ENCODE measurements at regions not wholly inside any gene's neighbourhood (a gene's known extent, or its start where the extent isn't known, plus 50 kb on each side); places are given as distances from the start of the nearest gene placed in this dataset.
"Not testable (repeated sequence)": the region's sequence is repeated elsewhere in the genome, so short reads cannot be mapped to it uniquely, and the experiment has no call there.

DNA sequence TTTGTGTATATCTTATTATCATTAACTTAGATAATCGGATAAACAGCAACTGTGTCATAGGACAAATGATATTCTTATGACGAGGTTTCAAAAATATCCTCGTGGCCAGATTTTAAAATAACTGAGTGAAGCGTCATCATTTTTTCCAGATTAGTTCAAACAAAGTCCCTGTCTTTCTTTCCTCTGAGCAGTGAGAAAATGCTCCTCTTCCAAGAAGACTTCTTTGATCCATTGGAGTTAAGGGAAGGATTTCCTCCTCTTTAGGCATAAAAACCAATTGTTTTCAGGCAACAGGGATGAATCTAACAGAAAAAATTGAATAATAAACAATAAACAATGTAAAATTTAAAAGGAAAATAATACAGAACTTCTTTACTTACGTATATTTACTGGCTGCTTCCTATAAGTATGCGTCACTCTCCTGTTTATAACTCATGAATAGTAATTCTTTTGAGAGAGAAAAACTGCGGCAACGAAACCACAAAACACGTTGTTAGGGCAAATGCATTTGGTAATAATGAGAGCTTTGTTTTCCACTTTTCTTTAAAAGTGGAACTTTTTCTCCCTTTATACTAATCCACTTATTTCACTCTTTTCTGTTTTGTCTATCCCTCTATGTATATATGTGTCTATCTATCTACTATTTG, 419.4 kb upstream of the ONECUT1 start:
- no peak for DNase-seq

DNA sequence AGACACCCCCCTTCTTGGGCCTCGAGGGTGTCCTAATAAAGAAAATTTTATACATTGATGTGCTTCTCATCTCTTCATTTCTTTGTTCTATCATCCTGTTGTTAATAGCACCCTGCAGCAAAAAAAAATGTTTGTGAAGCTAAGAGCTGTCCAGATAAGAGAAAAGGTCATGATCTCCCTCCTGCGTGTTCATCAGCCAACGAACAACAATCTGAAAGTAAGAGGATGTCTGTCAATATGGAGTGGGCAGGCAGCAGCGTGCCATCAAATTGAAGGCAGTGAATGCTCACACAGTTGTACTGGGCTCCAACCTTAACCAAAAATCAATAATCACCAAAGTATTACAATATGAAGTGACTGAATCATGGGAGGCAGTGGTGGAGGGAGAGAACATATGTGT, 418.6 kb upstream of the ONECUT1 start:
- no peak for DNase-seq

DNA sequence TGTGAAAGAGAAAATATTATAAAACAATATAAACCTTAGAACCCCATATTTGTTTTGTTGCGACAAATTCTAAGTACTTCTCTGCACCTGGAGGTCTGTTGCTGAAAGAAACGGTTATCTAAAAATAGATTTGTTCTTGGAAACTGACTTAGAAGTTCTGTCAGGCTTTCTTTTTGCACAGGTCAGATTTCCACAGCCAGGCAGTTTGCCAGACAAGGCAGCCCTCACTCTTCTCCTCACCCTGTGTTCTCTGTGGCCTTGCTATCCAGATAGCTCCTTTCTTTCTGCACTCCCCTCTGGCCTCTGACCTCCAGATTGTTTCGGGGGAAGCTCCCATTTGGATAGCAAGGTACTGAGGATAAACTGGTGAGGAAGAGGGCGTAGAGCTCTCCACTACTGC, 413.3 kb upstream of the ONECUT1 start:
- DNase-seq, result no peak

GRCh38 chr15:53202876-53203275, 412.7 kb upstream of the ONECUT1 start:
- DNase-seq, result no peak

GRCh38 chr15:53197426-53197839, 407.3 kb upstream of the ONECUT1 start:
- DNase-seq, result no peak

GRCh38 chr15:53196788-53197187, 406.7 kb upstream of the ONECUT1 start:
- DNase-seq, result no peak

GRCh38 chr15:53196242-53196641, 406.1 kb upstream of the ONECUT1 start:
- DNase-seq, result no peak

DNA sequence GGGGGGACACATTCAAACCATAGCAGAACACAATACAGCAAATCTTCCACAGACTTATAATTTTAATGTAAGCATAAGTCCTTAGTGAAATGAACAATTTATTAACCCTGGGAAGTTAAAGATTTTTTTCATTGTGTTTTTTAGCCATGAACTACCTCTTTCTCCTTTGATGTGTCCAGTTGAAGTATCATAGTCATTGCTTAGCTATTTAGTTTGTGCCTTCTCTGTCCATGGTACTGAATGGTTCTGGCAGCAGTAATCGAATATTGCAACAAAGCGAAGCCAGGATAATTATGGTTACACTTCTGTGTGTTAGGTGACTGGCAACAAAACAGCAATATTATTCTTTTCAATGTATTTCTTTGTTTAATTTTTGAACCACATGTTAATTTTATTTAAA, 403.0 kb upstream of the ONECUT1 start:
- DNase-seq, result no peak

DNA sequence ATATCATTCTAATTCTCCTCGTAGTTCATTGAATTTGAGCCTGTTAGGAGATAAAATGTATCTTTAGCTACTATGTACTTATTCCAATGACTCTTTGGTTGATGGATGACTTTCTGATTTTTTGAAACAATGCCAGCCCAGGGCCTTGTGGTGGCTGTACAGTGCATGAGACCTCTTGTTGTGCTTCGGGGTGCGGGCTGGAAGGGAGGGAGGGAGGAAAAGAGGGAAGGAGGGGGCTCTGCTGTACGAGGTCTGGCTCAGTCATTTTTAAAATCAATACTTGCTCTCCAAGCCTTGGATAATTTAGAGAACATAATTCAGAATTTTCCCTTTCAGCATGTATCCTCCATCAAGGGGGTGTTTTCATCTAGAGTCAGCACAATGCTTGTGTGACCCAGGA, 399.7 kb upstream of the ONECUT1 start:
- no peak for DNase-seq

DNA sequence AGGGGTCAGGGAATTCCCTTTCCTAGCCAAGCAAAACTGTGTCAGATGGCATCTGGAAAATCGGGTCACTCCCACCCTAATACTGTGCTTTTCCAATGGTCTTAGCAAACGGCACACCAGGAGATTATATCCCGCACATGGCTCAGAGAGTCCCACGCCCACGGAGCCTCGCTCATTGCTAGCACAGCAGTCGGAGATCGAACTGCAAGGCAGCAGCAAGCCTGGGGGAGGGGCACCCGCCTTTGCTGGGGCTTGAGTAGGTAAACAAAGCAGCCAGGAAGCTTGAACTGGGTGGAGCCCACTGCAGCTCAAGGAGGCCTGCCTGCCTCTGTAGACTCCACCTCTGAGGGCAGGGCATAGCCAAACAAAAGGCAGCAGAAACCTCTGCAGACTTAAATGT, 393.3 kb upstream of the ONECUT1 start:
- not testable (repeated sequence) for DNase-seq

DNA sequence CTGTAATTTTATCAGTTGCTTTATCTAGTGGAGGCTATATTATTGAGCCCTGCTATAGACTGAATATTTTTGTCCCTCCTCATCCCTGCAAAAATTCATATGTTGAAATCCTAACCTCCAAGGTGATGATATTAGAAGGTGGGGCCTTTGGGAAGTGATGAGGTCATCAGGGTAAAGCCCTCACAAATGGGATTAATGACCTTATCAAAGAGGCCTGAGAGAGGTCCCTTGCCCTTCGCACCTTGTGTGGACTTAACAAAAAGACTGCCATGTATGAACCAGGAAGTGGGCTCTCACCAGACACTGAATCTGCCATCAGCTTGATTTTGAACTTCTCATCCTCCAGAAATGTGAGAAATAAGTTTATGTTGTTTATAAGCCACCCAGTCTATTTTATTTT, 381.4 kb upstream of the ONECUT1 start:
- no peak for DNase-seq

- DNase-seq, result no peak
These were observed 376.6 kb upstream of the ONECUT1 start for GRCh38 chr15:53166684-53167201.

DNA sequence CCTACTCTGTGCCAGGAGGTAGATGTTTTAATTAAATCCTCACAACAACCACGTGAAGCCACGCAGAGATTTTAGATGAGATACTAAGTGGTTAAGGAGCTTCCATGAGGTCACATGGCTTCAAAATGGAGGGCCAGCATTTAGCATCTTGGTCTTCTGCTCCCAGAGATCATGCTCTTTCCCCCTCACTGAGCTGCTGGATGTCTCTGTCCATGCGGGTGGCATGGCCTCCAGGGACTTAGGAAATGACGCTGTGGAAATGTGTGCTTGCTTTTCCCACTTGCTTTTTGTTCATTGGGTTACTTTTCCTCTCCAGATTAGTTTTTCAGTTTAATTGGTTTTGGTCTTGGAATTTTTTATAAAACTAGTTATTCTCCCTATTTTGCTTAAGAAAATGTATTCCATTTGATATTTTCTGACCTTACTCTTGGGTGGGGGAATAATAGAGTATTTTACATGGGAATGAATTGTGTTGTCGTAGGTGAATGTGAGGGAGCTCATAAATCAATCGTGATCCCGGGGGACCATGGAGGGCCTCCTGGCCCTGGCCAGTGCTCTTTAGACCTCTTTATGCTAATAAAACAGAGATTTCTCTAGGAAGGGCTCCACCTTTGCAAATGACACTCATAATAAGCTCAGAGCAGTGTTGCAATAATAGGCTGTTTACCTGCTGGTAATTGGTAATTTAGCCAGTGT, 376.0 kb upstream of the ONECUT1 start:
- DNase-seq, result no peak

- no peak for DNase-seq
These were observed 370.1 kb upstream of the ONECUT1 start for GRCh38 chr15:53160092-53160704.

- no peak for DNase-seq
These were observed 369.3 kb upstream of the ONECUT1 start for GRCh38 chr15:53159458-53159857.

- no peak for DNase-seq
These were observed 368.9 kb upstream of the ONECUT1 start for GRCh38 chr15:53158995-53159394.

GRCh38 chr15:53133255-53133850, 343.2 kb upstream of the ONECUT1 start:
- no peak for DNase-seq

DNA sequence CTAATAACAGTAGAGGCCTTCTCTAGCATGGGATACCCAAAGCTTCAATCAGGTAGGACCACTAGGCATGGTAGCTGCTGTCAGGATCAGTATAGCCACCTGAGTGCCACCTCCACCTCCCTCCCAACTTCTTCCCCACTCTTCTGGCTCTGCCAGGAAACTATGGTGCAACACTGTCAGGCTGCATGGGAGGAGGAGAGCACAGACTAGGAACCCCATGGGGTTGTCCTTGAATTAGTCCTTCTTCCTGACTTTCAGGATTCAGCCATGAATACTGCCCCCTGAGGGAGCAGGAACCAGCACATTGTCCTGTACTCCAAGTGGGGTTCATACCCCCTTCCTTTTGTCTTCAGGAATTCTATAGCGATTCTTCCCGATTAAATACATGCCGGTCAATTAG, 340.8 kb upstream of the ONECUT1 start:
- DNase-seq, result no peak

GRCh38 chr15:53129121-53129904, 339.2 kb upstream of the ONECUT1 start:
- DNase-seq, result no peak

GRCh38 chr15:53128652-53129051, 338.5 kb upstream of the ONECUT1 start:
- DNase-seq, result no peak

DNA sequence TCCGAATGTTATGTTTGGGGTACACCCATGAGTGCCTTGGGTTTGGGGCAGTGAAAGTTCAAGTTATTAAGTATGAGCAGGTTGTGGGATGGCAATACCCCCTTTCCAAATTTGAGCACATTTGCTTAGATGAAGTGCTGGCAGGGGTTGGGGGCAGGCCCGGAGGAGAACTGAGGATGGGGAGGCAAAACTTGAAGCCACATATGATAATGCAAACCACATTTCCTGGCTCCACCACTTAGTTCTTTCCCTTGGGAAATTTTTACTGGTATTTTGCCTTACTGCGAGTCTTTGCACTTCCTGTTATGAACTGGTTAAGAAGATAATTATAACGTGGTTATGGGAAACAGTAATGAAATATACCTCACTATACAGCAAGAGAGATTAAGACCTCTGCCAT, 336.0 kb upstream of the ONECUT1 start:
- DNase-seq, result no peak

DNA sequence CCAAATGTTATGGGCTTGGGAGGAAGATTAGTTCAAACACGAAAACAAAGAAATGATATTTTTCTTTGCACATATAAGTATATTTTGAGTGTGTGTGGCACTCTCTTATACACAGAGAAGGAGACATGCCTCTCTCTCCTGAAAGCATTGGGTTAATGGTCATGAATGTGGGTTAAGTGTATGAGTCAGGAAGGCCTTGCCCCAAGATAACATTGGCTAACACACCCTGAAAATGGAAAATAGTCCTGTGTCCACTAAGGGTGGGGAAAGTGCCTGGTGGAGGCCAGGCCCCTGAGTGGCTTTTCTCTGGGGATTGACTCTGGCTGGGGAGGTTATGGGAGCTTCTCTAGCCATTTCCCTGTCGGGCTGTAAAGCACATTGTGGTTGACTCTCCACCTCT, 332.7 kb upstream of the ONECUT1 start:
- no peak for DNase-seq

GRCh38 chr15:53116915-53117314, 326.8 kb upstream of the ONECUT1 start:
- DNase-seq, result not testable (repeated sequence)
